ENCODE measurements at regions not wholly inside any gene's neighbourhood (a gene's known extent, or its start where the extent isn't known, plus 50 kb on each side); places are given as distances from the start of the nearest gene placed in this dataset.

GRCh38 chr13:80530191-80530590 is 189.3 kb upstream of the SPRY2 start:
- Histone ChIP-seq H3K27ac (ENCODE audit: low read length in 2 of 2) (no peak overlapping the region), H2AFZ (ENCODE audit: insufficient read depth, low read depth, low read length, poor library complexity, severe bottlenecking) (no peak overlapping the region), H3K4me2 (replicated peaks; ENCODE audit: low read depth, low read length, poor library complexity, severe bottlenecking) (no peak overlapping the region), H3K9me3 (ENCODE audit: control extremely low read depth in 1 of 3, control insufficient read depth in 2 of 3, insufficient read depth in 1 of 3, low read length in 2 of 3) (no peaks in the 10 kb centered on the region), H3K79me2 (ENCODE audit: control insufficient read depth, insufficient read depth, low read length) (no peaks in the 10 kb centered on the region), H3K36me3 (replicated peaks in 1 of 2; ENCODE audit: control extremely low read depth in 1 of 2, control insufficient read depth in 1 of 2, extremely low read depth in 1 of 2, insufficient read depth in 2 of 2, low read length in 1 of 2) (no peaks in the 10 kb centered on the region), H4K20me1 (ENCODE audit: control insufficient read depth, insufficient read depth, low read length, poor library complexity, severe bottlenecking) (no peaks in the 10 kb centered on the region), H3K9ac (ENCODE audit: low read length) (no peak overlapping the region), H3K27me3 (replicated peaks in 1 of 4; ENCODE audit: control extremely low read depth in 1 of 4, control insufficient read depth in 3 of 4, insufficient read depth in 4 of 4, low read length in 3 of 4) (no peaks in the 10 kb centered on the region), H3K4me3 (ENCODE audit: control extremely low read depth in 1 of 5, extremely low read depth in 1 of 5, insufficient read depth in 1 of 5, low read depth in 2 of 5, low read length in 4 of 5) (no peak overlapping the region), H3K4me1 (ENCODE audit: control insufficient read depth in 2 of 2, insufficient read depth in 2 of 2, low read length in 2 of 2) (no peaks in the 10 kb centered on the region)
- H3K4me3 Mint-ChIP-seq, result no peak overlapping the region
- H3K9me3 Mint-ChIP-seq (ENCODE audit: insufficient read depth), result peaks cover 5% of the 10 kb centered on the region
- POLR2A ChIA-PET, result no interaction called here
- TF ChIP-seq EZH2 (IDR thresholded peaks at IDR 0.05; ENCODE audit: borderline replicate concordance, insufficient read depth, low read depth, low read length, poor library complexity, severe bottlenecking), result no peak
- TF ChIP-seq, protein P1, sequence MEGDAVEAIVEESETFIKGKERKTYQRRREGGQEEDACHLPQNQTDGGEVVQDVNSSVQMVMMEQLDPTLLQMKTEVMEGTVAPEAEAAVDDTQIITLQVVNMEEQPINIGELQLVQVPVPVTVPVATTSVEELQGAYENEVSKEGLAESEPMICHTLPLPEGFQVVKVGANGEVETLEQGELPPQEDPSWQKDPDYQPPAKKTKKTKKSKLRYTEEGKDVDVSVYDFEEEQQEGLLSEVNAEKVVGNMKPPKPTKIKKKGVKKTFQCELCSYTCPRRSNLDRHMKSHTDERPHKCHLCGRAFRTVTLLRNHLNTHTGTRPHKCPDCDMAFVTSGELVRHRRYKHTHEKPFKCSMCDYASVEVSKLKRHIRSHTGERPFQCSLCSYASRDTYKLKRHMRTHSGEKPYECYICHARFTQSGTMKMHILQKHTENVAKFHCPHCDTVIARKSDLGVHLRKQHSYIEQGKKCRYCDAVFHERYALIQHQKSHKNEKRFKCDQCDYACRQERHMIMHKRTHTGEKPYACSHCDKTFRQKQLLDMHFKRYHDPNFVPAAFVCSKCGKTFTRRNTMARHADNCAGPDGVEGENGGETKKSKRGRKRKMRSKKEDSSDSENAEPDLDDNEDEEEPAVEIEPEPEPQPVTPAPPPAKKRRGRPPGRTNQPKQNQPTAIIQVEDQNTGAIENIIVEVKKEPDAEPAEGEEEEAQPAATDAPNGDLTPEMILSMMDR (IDR thresholded peaks at IDR 0.05), result no peak
- DNase-seq, result no peak
- ATAC-seq (ENCODE audit: low read depth), result no peak
- no peaks in the 10 kb centered on the region for H3K4me1 Mint-ChIP-seq
- CTCF ChIA-PET, result no interaction called here
- intact Hi-C loops (cut with micrococcal nuclease), result no loop called here
- no peak overlapping the region for H3K27ac Mint-ChIP-seq
- H3K27me3 Mint-ChIP-seq, result no peaks in the 10 kb centered on the region
- WGBS (ENCODE audit: insufficient coverage), result no CpG with 5 or more reads among the region's 4 CpGs

DNA sequence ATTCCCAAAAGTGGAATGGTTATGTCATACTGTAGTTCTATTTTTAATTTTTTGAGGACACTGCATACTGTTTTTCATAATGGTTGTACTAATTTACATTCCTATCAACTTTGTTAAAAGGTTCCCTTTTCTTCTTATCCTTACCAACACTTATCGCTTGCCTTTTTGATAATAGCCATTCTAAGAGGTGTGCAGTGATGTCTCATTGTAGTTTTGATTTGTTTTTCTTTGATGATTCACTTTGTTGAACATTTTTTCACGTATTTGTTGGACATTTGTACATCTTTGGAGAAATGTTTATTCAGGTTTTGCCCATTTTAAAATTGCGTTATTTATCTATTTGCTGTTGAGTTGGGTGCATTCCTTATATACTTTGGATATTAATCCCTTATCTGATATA is 188.8 kb upstream of the SPRY2 start:
- no peaks in the 10 kb centered on the region for H3K36me3 ChIP-seq (replicated peaks in 1 of 2; ENCODE audit: control extremely low read depth in 1 of 2, control insufficient read depth in 1 of 2, extremely low read depth in 1 of 2, insufficient read depth in 2 of 2, low read length in 1 of 2)
- H3K4me2 ChIP-seq (replicated peaks; ENCODE audit: low read depth, low read length, poor library complexity, severe bottlenecking), result no peak overlapping the region
- H3K4me3 ChIP-seq (ENCODE audit: control extremely low read depth in 1 of 5, extremely low read depth in 1 of 5, insufficient read depth in 1 of 5, low read depth in 2 of 5, low read length in 4 of 5), result no peak overlapping the region
- no CpG with 5 or more reads among the region's 3 CpGs for WGBS (ENCODE audit: insufficient coverage)
- H3K9me3 ChIP-seq (ENCODE audit: control extremely low read depth in 1 of 3, control insufficient read depth in 2 of 3, insufficient read depth in 1 of 3, low read length in 2 of 3), result no peaks in the 10 kb centered on the region
- POLR2A ChIA-PET, result no interaction called here
- H3K27me3 ChIP-seq (replicated peaks in 1 of 4; ENCODE audit: control extremely low read depth in 1 of 4, control insufficient read depth in 3 of 4, insufficient read depth in 4 of 4, low read length in 3 of 4), result no peaks in the 10 kb centered on the region
- TF ChIP-seq, protein P1 (IDR thresholded peaks at IDR 0.05), result no peak
- TF ChIP-seq EZH2 (IDR thresholded peaks at IDR 0.05; ENCODE audit: borderline replicate concordance, insufficient read depth, low read depth, low read length, poor library complexity, severe bottlenecking), result no peak
- no peak overlapping the region for H3K27ac ChIP-seq (ENCODE audit: low read length in 2 of 2)
- Mint-ChIP-seq H3K4me3 (no peak overlapping the region), H3K9me3 (ENCODE audit: insufficient read depth) (peaks cover 5% of the 10 kb centered on the region), H3K27ac (no peak overlapping the region), H3K27me3 (no peaks in the 10 kb centered on the region), H3K4me1 (no peaks in the 10 kb centered on the region)
- no peak overlapping the region for H2AFZ ChIP-seq (ENCODE audit: insufficient read depth, low read depth, low read length, poor library complexity, severe bottlenecking)
- no peaks in the 10 kb centered on the region for H4K20me1 ChIP-seq (ENCODE audit: control insufficient read depth, insufficient read depth, low read length, poor library complexity, severe bottlenecking)
- no peaks in the 10 kb centered on the region for H3K4me1 ChIP-seq (ENCODE audit: control insufficient read depth in 2 of 2, insufficient read depth in 2 of 2, low read length in 2 of 2)
- intact Hi-C loops (cut with micrococcal nuclease), result no loop called here
- no peaks in the 10 kb centered on the region for H3K79me2 ChIP-seq (ENCODE audit: control insufficient read depth, insufficient read depth, low read length)
- DNase-seq (no peak), ATAC-seq (ENCODE audit: low read depth) (no peak)
- CTCF ChIA-PET, result no interaction called here
- no peak overlapping the region for H3K9ac ChIP-seq (ENCODE audit: low read length)
